IMR-90 (cell line): ENCODE measurements at regions not wholly inside any gene's neighbourhood (a gene's known extent, or its start where the extent isn't known, plus 50 kb on each side); places are given as distances from the start of the nearest gene placed in this dataset.

Source experiments
- ATAC-seq: fragments of 200-7000 bp; cut with Tn5 transposase; 2 replicates; pipeline ENCODE4 v1.9.1; 2020; ENCODE audit warnings: low read depth, mild to moderate bottlenecking, moderate library complexity
- BruUV-seq: library from RNA; stranded (reverse); fragments of 400-500 nt; replicated peaks from 2 replicates; lab custom pipeline; 2021; lab: Mats Ljungman, UMichigan
- CTCF ChIA-PET: fragments of 300-600 bp; formaldehyde crosslinking; extraction: SDS; loops from one replicate; lab custom pipeline; 2021; ENCODE audit warnings: antibody characterized with exemption; lab: Yijun Ruan, JAX
- POLR2A ChIA-PET: fragments of 300-600 bp; sonication (Branson Sonifier 250); formaldehyde crosslinking; loops from one replicate; lab custom pipeline; 2022; ENCODE audit warnings: antibody characterized with exemption; ENCODE audit not compliant: unreplicated experiment; lab: Charles Lee
- DNase-seq: peaks from one replicate; pipeline ENCODE4 v3.0.0; 2013
- H2AFZ ChIP-seq: replicated peaks from 2 replicates; pipeline ENCODE3; 2013; ENCODE audit warnings: low read length, mild to moderate bottlenecking; ENCODE audit not compliant: poor library complexity
- H2AK5ac ChIP-seq: 2 replicates; pipeline ENCODE4 v1.6.1; 2013; ENCODE audit warnings: low read depth, low read length, inconsistent platforms
- H2AK9ac ChIP-seq: replicated peaks from 2 replicates; pipeline ENCODE3; 2013; ENCODE audit warnings: mild to moderate bottlenecking, low read depth, low read length, moderate library complexity; ENCODE audit not compliant: poor library complexity
- H2BK120ac ChIP-seq: 2 replicates; pipeline ENCODE4 v1.6.1; 2013; ENCODE audit warnings: low read depth, low read length, inconsistent platforms
- H2BK15ac ChIP-seq: 3 replicates; pipeline ENCODE4 v1.6.1; 2013; ENCODE audit warnings: low read depth, low read length, inconsistent platforms
- H2BK20ac ChIP-seq: 2 replicates; pipeline ENCODE4 v1.6.1; 2013; ENCODE audit warnings: low read depth, mild to moderate bottlenecking, inconsistent platforms, low read length, moderate library complexity
- H2BK5ac ChIP-seq: 2 replicates; pipeline ENCODE4 v1.6.1; 2013; ENCODE audit warnings: mild to moderate bottlenecking, low read depth, low read length, inconsistent platforms; ENCODE audit not compliant: poor library complexity, severe bottlenecking
- H3K14ac ChIP-seq: replicated peaks from 2 replicates; pipeline ENCODE4 v1.6.1; 2013; ENCODE audit warnings: low read depth, low read length, inconsistent platforms
- H3K18ac ChIP-seq: 2 replicates; pipeline ENCODE4 v1.6.1; 2013; ENCODE audit warnings: low read depth, low read length, control low read depth
- H3K23ac ChIP-seq: 2 replicates; pipeline ENCODE4 v1.6.1; 2013; ENCODE audit warnings: low read depth, low read length, inconsistent platforms
- H3K27ac ChIP-seq: 2 replicates; pipeline ENCODE4 v1.5.1; 2013; ENCODE audit warnings: mild to moderate bottlenecking, control low read depth, low read length; ENCODE audit not compliant: insufficient read depth
- H3K27me3 ChIP-seq: 2 replicates; pipeline ENCODE4 v1.6.1; 2013; ENCODE audit warnings: low read length; ENCODE audit not compliant: control insufficient read depth, insufficient read depth
- H3K36me3 ChIP-seq: 2 replicates; pipeline ENCODE4 v1.6.1; 2013; ENCODE audit warnings: low read length, mixed read lengths; ENCODE audit not compliant: control insufficient read depth, insufficient read depth
- H3K4ac ChIP-seq: 2 replicates; pipeline ENCODE4 v1.6.1; 2013; ENCODE audit warnings: low read depth, low read length, inconsistent platforms
- H3K4me1 ChIP-seq: 2 replicates; pipeline ENCODE4 v1.6.1; 2013; ENCODE audit warnings: low read length, mixed read lengths; ENCODE audit not compliant: control insufficient read depth, insufficient read depth
- H3K4me2 ChIP-seq: 2 replicates; pipeline ENCODE4 v1.6.1; 2013; ENCODE audit warnings: low read depth, mild to moderate bottlenecking, control low read depth, low read length, moderate library complexity
- H3K4me3 ChIP-seq: 2 replicates; pipeline ENCODE4 v1.5.1; 2013; ENCODE audit warnings: low read depth, mild to moderate bottlenecking, control low read depth, low read length, moderate library complexity; ENCODE audit not compliant: insufficient read depth
- H3K56ac ChIP-seq: 2 replicates; pipeline ENCODE4 v1.6.1; 2013; ENCODE audit warnings: low read length, inconsistent platforms; ENCODE audit not compliant: insufficient read depth; ENCODE audit errors: extremely low read depth
- H3K79me1 ChIP-seq, 2 experiments: 2 replicates each; pipeline ENCODE4 v1.6.1; 2013; ENCODE audit warnings: low read length in 2 of 2, inconsistent platforms in 1 of 2, low read depth in 1 of 2
- H3K9ac ChIP-seq: 2 replicates; pipeline ENCODE4 v1.6.1; 2013; ENCODE audit warnings: low read depth, low read length, control low read depth
- H3K9me1 ChIP-seq: 2 replicates; pipeline ENCODE4 v1.6.1; 2013; ENCODE audit warnings: low read length, inconsistent platforms; ENCODE audit not compliant: insufficient read depth
- H3K9me3 ChIP-seq: 2 replicates; pipeline ENCODE4 v1.6.1; 2013; ENCODE audit warnings: low read length; ENCODE audit not compliant: control insufficient read depth, insufficient read depth
- H4K20me1 ChIP-seq: 2 replicates; pipeline ENCODE4 v1.6.1; 2013; ENCODE audit warnings: low read length, inconsistent platforms; ENCODE audit not compliant: insufficient read depth
- H4K5ac ChIP-seq: 2 replicates; pipeline ENCODE4 v1.6.1; 2013; ENCODE audit warnings: mild to moderate bottlenecking, low read depth, low read length, control low read depth
- H4K8ac ChIP-seq, 2 experiments: 2 replicates each; pipeline ENCODE4 v1.6.1; 2013; ENCODE audit warnings: low read depth in 2 of 2, low read length in 2 of 2, control low read depth in 1 of 2, inconsistent platforms in 1 of 2
- H4K91ac ChIP-seq: 2 replicates; pipeline ENCODE4 v1.6.1; 2013; ENCODE audit warnings: low read depth, low read length, inconsistent platforms; ENCODE audit not compliant: insufficient read depth
- BHLHE40 ChIP-seq: fragments of 150-350 bp; IDR thresholded peaks from 2 replicates; pipeline ENCODE4 v1.6.1; 2016; ENCODE audit warnings: mild to moderate bottlenecking, low read depth, low read length
- FOS ChIP-seq: fragments of 150-350 bp; IDR thresholded peaks from 2 replicates; pipeline ENCODE4 v1.6.1; 2016; ENCODE audit warnings: low read depth, low read length
- MAZ ChIP-seq: IDR thresholded peaks from 2 replicates; pipeline ENCODE4 v1.6.1; 2012; ENCODE audit warnings: low read depth, mild to moderate bottlenecking, low read length, improper control_type of control experiment, moderate library complexity, borderline replicate concordance
- NFE2L2 ChIP-seq: fragments of 150-350 bp; IDR thresholded peaks from 2 replicates; pipeline ENCODE4 v1.6.1; 2016; ENCODE audit warnings: low read depth, mild to moderate bottlenecking, low read length
- POLR2A ChIP-seq: IDR thresholded peaks from 2 replicates; pipeline ENCODE4 v1.6.1; 2012; ENCODE audit warnings: mild to moderate bottlenecking, low read depth, low read length
- RAD21 ChIP-seq: IDR thresholded peaks from 2 replicates; pipeline ENCODE4 v1.6.1; 2012; ENCODE audit warnings: low read length, improper control_type of control experiment
- RCOR1 ChIP-seq: IDR thresholded peaks from 2 replicates; pipeline ENCODE4 v1.6.1; 2012; ENCODE audit warnings: mild to moderate bottlenecking, low read length, improper control_type of control experiment; ENCODE audit not compliant: insufficient replicate concordance
- RFX5 ChIP-seq: IDR thresholded peaks from 2 replicates; pipeline ENCODE4 v1.8.0; 2012; ENCODE audit warnings: low read depth, mild to moderate bottlenecking, low read length, moderate library complexity
- SMC3 ChIP-seq: fragments of 150-350 bp; IDR thresholded peaks from 2 replicates; pipeline ENCODE4 v1.6.1; 2016; ENCODE audit warnings: low read depth, mild to moderate bottlenecking, antibody characterized with exemption, low read length, moderate library complexity
- WGBS, 2 experiments: methylation state at CpG; one replicate each; pipeline versions ENCODE4 v1.1.5 to v1.1.7; 2013; ENCODE audit warnings: missing lambda C conversion rate in 2 of 2; ENCODE audit not compliant: insufficient read length in 1 of 2; ENCODE audit errors: extremely low coverage in 2 of 2; 5-methylcytosine and 5-hydroxymethylcytosine counted together
- dilution Hi-C: fragments of 300-500 bp; cut with HindIII; formaldehyde crosslinking; loops from one replicate; pipeline ENCODE4 v1.14.3; 2018; ENCODE audit warnings: low sequenced_read_pairs; ENCODE audit not compliant: unreplicated experiment
- in situ Hi-C: fragments of 300-500 bp; cut with MboI; formaldehyde crosslinking; loops from 3 replicates; pipeline ENCODE4 v1.14.3; 2019; ENCODE audit warnings: low sequenced_read_pairs, inconsistent platforms, mixed read lengths
- intact Hi-C: fragments of 100-400 bp; cut with micrococcal nuclease; formaldehyde crosslinking; loops from 2 replicates; pipeline ENCODE4 v1.10.0; 2022
- TF ChIP-seq, protein P1 (sequence below): fragments of 150-350 bp; IDR thresholded peaks from 2 replicates; pipeline ENCODE4 v1.6.1; 2017; ENCODE audit warnings: mild to moderate bottlenecking, antibody characterized with exemption, low read length, low read depth
- TF ChIP-seq, protein P2 (sequence below): conservative IDR thresholded peaks from 2 replicates; pipeline ENCODE4 v1.5.1; 2012; ENCODE audit warnings: mild to moderate bottlenecking, low read depth, low read length, improper control_type of control experiment

DNA sequence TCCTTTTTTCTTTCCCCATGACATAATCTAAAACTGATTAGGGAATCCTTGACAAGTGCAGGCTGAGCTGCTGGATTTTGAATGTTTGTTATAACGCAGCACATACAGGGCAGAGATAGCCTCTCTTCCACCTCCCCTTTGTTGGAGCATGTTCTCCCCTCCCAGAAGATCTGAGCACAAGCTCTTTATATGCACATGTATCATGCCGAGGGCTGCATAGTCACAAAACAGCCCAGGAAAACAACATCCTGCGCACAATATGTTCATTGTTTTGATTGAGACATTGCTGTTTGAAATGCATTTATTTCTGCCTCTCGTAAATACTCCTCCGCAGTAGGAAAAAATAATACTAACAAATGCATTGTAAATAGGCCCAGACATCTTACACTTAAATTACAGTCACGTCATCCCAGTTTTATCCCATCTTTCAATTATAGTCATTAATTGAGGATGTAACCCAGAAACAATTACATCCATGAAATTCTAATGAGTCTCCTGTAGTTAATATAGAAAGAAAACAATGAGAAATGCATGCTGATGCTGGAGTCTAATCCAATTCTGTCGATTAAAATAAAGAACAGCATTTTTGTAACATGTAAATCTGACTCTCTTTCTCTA lies 401.8 kb downstream of the BTG1 start:
- WGBS, 2 experiments = no CpG with 5 or more reads among the region's 7 CpGs
- Histone ChIP-seq H3K4me1 (peaks cover 3% of the 10 kb centered on the region; the same call in 1 of the 2 replicates), H3K56ac (no peak overlapping the region), H2AK5ac (no peak overlapping the region), H4K20me1 (no peaks in the 10 kb centered on the region), H2AFZ (no peak overlapping the region), H3K4me3 (no peak overlapping the region), H4K91ac (no peak overlapping the region), H3K18ac (no peak overlapping the region), H3K36me3 (no peaks in the 10 kb centered on the region), H2BK20ac (no peak overlapping the region), H4K8ac (no peak overlapping the region), H2AK9ac (no peak overlapping the region), H2BK5ac (no peak overlapping the region), H3K27ac (no peak overlapping the region), H3K4me2 (no peak overlapping the region), H3K9me3 (no peaks in the 10 kb centered on the region), H3K14ac (no peak overlapping the region), H3K79me1 (no peaks in the 10 kb centered on the region), H3K23ac (no peak overlapping the region), H3K4ac (no peak overlapping the region), H3K9me1 (0 out of 2 replicates have a peak, but pooled peaks cover 3% of the 10 kb centered on the region), H2BK120ac (no peak overlapping the region), H2BK15ac (no peak overlapping the region), H4K5ac (no peak overlapping the region), H3K9ac (no peak overlapping the region), H3K27me3 (peaks cover 2% of the 10 kb centered on the region; the same call in 1 of the 2 replicates)
- ATAC-seq (no peak), DNase-seq (no peak)
- intact Hi-C loops = no loop called here
- in situ Hi-C loops = no loop called here
- POLR2A ChIA-PET = no interaction called here
- dilution Hi-C loops = no loop called here
- no TSS peak for BruUV-seq
- CTCF ChIA-PET = interaction anchor here (1.3 kb wide), 1 partner anchor 18 kb away, joined by 3 read pairs; no protein-coding TSS in a partner anchor
- TF ChIP-seq RFX5 (no peak), MAZ (no peak), SMC3 (no peak), FOS (no peak), NFE2L2 (no peak), BHLHE40 (no peak), RCOR1 (no peak), RAD21 (no peak), POLR2A (no peak)
- TF ChIP-seq, protein P1, sequence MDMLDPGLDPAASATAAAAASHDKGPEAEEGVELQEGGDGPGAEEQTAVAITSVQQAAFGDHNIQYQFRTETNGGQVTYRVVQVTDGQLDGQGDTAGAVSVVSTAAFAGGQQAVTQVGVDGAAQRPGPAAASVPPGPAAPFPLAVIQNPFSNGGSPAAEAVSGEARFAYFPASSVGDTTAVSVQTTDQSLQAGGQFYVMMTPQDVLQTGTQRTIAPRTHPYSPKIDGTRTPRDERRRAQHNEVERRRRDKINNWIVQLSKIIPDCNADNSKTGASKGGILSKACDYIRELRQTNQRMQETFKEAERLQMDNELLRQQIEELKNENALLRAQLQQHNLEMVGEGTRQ = no peak
- TF ChIP-seq, protein P2, sequence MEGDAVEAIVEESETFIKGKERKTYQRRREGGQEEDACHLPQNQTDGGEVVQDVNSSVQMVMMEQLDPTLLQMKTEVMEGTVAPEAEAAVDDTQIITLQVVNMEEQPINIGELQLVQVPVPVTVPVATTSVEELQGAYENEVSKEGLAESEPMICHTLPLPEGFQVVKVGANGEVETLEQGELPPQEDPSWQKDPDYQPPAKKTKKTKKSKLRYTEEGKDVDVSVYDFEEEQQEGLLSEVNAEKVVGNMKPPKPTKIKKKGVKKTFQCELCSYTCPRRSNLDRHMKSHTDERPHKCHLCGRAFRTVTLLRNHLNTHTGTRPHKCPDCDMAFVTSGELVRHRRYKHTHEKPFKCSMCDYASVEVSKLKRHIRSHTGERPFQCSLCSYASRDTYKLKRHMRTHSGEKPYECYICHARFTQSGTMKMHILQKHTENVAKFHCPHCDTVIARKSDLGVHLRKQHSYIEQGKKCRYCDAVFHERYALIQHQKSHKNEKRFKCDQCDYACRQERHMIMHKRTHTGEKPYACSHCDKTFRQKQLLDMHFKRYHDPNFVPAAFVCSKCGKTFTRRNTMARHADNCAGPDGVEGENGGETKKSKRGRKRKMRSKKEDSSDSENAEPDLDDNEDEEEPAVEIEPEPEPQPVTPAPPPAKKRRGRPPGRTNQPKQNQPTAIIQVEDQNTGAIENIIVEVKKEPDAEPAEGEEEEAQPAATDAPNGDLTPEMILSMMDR = no peak
